T-cell (primary cell): ENCODE measurements at regions not wholly inside any gene's neighbourhood (a gene's known extent, or its start where the extent isn't known, plus 50 kb on each side); places are given as distances from the start of the nearest gene placed in this dataset.

Source experiments
- ATAC-seq, 4 experiments: fragments of 200-7000 bp in 3 of 4; fragments of 150-1000 bp in 1 of 4; cut with Tn5 transposase; replicated peaks in 1 of 4; 1 replicate in 3 of 4; 2 replicates in 1 of 4; pipeline ENCODE4 v1.10.0; 2021; ENCODE audit warnings: moderate library complexity in 3 of 4, mild to moderate bottlenecking in 2 of 4, moderate number of reproducible peaks in 1 of 4
- CTCF ChIA-PET, 2 donors: fragments of 300-600 bp; sonication (Branson Sonifier 250); formaldehyde crosslinking; loops; one replicate each; lab custom pipeline; 2022; ENCODE audit warnings: antibody characterized with exemption in 2 of 2; lab: Charles Lee
- POLR2A ChIA-PET, 2 donors: fragments of 300-600 bp; sonication (Branson Sonifier 250); formaldehyde crosslinking; loops; one replicate each; lab custom pipeline; 2022; ENCODE audit warnings: antibody characterized with exemption in 2 of 2; lab: Charles Lee
- DNase-seq, 35 experiments: peaks; one replicate each; pipeline versions ENCODE4 v3.0.0 to v3.0.0-alpha.2; 2013 to 2023
- H3K27ac ChIP-seq: one replicate; pipeline ENCODE4 v1.5.1; 2013; ENCODE audit warnings: low read length
- H3K27me3 ChIP-seq, 2 experiments: replicated peaks in 1 of 2; 1 replicate in 1 of 2; 2 replicates in 1 of 2; pipeline versions ENCODE4 v1.6.1 to v1.7.0; 2013; ENCODE audit warnings: low read length in 1 of 2, mixed read lengths in 1 of 2; ENCODE audit not compliant: control insufficient read depth in 2 of 2, insufficient read depth in 2 of 2; ENCODE audit errors: extremely low read depth in 1 of 2
- H3K36me3 ChIP-seq, 2 donors: 1 replicate in 1 of 2; 2 replicates in 1 of 2; pipeline versions ENCODE4 v1.6.1 to v1.7.0; 2013; ENCODE audit warnings: low read length in 1 of 2; ENCODE audit not compliant: control insufficient read depth in 2 of 2, insufficient read depth in 1 of 2; ENCODE audit errors: extremely low read depth in 1 of 2
- H3K4me1 ChIP-seq, 2 experiments: 1 replicate in 1 of 2; 2 replicates in 1 of 2; pipeline versions ENCODE4 v1.6.1 to v1.7.0; 2013; ENCODE audit warnings: low read length in 2 of 2, mixed read lengths in 1 of 2; ENCODE audit not compliant: insufficient read depth in 2 of 2, control insufficient read depth in 1 of 2; ENCODE audit errors: extremely low read depth in 1 of 2
- H3K4me3 ChIP-seq, 2 donors: 1 replicate in 1 of 2; 2 replicates in 1 of 2; pipeline versions ENCODE4 v1.5.1 to v1.7.0; 2013; ENCODE audit warnings: mild to moderate bottlenecking in 2 of 2, low read length in 1 of 2, moderate library complexity in 1 of 2; ENCODE audit not compliant: control insufficient read depth in 1 of 2; ENCODE audit errors: extremely low read depth in 1 of 2
- H3K9me3 ChIP-seq: 2 replicates; pipeline ENCODE4 v1.7.0; 2013
- H3K27ac Mint-ChIP-seq, 2 donors: one replicate each; pipeline ENCODE4 v1.8.0; 2020 to 2021; ENCODE audit warnings: mild to moderate bottlenecking in 2 of 2, mixed read lengths in 2 of 2
- H3K27me3 Mint-ChIP-seq, 2 donors: one replicate each; pipeline ENCODE4 v1.8.0; 2021 to 2022; ENCODE audit warnings: mixed read lengths in 2 of 2
- H3K36me3 Mint-ChIP-seq: one replicate; pipeline ENCODE4 v1.8.0; 2021; ENCODE audit warnings: mixed read lengths
- H3K4me1 Mint-ChIP-seq, 3 donors: one replicate each; pipeline ENCODE4 v1.8.0; 2020 to 2022; ENCODE audit warnings: mixed read lengths in 3 of 3, mild to moderate bottlenecking in 1 of 3
- H3K4me3 Mint-ChIP-seq, 3 donors: one replicate each; pipeline ENCODE4 v1.8.0; 2020 to 2022; ENCODE audit warnings: mild to moderate bottlenecking in 3 of 3, mixed read lengths in 3 of 3, moderate library complexity in 3 of 3
- H3K9me3 Mint-ChIP-seq, 3 donors: one replicate each; pipeline ENCODE4 v1.8.0; 2020 to 2022; ENCODE audit warnings: mixed read lengths in 3 of 3
- WGBS: methylation state at CpG from one replicate; pipeline ENCODE4 v1.1.5; 2013; ENCODE audit warnings: missing lambda C conversion rate; ENCODE audit not compliant: insufficient coverage; 5-methylcytosine and 5-hydroxymethylcytosine counted together

DNA sequence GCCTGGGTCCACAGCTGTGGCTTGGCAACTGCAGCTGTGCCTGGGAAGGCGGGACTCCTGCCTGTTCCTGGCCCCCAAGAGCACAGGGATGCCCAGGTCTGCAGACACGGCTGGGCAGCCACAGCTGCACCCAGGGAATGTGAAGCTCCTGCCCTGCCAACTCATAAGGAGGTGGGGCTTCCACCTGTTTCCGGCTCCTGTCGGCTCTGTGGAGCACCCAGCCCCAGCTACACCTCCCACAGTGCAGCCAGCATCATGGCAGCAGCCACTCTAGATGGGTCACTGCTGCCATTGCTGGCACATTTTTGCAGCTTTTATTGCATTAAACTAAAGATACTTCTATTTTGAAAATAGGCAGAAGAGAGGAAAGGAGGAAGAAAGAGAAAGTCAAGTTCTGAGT lies 207.9 kb downstream of the SAMD5 start:
- ATAC-seq (no peak), DNase-seq (no peak)
- H3K36me3 ChIP-seq, result no peaks in the 10 kb centered on the region
- H3K36me3 Mint-ChIP-seq, result no peaks in the 10 kb centered on the region
- H3K4me1 ChIP-seq, result no peaks in the 10 kb centered on the region
- WGBS, result 63% methylated on average over 4 of the region's 4 CpGs
- ChIA-PET CTCF (no interaction called here), POLR2A (no interaction called here)
- H3K4me3 Mint-ChIP-seq, result no peak overlapping the region
- peaks cover 0 to 3% (median 0%) of the 10 kb centered on the region in 3 donors for H3K9me3 Mint-ChIP-seq
- no peak overlapping the region for H3K27ac Mint-ChIP-seq
- no peak overlapping the region for H3K27ac ChIP-seq
- no peaks in the 10 kb centered on the region for H3K9me3 ChIP-seq
- H3K4me1 Mint-ChIP-seq, result no peaks in the 10 kb centered on the region
- H3K27me3 Mint-ChIP-seq, result no peaks in the 10 kb centered on the region
- no peak overlapping the region for H3K4me3 ChIP-seq
- peaks cover 0 to 2% of the 10 kb centered on the region in 2 experiments for H3K27me3 ChIP-seq

DNA sequence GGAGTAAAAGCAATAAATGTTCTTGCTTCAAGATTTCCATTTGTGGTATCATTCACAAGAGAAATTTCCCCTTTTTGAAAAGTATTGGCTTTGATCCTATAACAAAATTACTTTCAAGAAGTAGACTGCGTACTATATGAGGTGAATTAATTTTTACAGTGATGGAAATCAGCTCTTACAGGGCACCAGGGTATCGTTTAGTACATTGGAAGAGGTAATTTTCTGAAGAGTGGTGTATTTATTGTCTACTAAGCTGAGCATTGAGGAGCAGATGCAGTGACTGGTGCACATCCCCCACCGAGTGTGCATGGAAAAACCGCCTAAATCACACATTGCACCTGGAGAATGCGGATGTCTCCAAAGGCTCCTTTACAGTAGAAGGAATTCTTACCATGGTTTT lies 209.5 kb downstream of the SAMD5 start:
- DNase-seq (no peak), ATAC-seq (no peak)
- H3K27me3 ChIP-seq, result peaks cover 0 to 2% of the 10 kb centered on the region in 2 experiments
- no peaks in the 10 kb centered on the region for H3K36me3 ChIP-seq
- WGBS, result no CpG with 5 or more reads among the region's 5 CpGs
- H3K36me3 Mint-ChIP-seq, result no peaks in the 10 kb centered on the region
- H3K4me3 Mint-ChIP-seq, result no peak overlapping the region
- H3K4me1 ChIP-seq, result no peaks in the 10 kb centered on the region
- POLR2A ChIA-PET, result no interaction called here
- CTCF ChIA-PET, result no interaction called here
- H3K4me1 Mint-ChIP-seq, result no peaks in the 10 kb centered on the region
- no peaks in the 10 kb centered on the region for H3K9me3 ChIP-seq
- no peak overlapping the region for H3K27ac Mint-ChIP-seq
- H3K27me3 Mint-ChIP-seq, result no peaks in the 10 kb centered on the region
- peaks cover 3 to 9% (median 3%) of the 10 kb centered on the region in 3 donors for H3K9me3 Mint-ChIP-seq
- no peak overlapping the region for H3K4me3 ChIP-seq
- no peak overlapping the region for H3K27ac ChIP-seq

DNA sequence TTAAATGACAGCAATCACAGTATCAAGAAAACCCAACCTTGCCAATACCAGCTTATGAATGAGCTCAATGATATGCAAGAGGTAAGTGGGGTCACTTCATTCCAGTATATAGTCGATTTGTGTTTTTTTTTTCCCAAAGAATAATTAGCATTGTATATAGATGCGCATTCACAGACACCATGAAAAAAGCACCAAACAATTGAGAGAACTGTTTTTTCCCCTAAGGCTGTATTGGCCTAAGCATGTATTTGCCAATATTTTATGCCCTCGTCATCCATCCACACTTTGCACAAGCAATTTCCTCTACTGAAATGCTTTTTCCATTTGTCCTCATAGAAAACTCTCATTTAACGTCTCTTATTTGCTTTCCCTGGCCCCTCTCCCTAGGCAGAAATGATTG lies 213.7 kb downstream of the SAMD5 start:
- ATAC-seq, result no peak
- ChIA-PET POLR2A (no interaction called here), CTCF (no interaction called here)
- H3K36me3 Mint-ChIP-seq, result no peaks in the 10 kb centered on the region
- Histone ChIP-seq H3K27me3 (no peaks in the 10 kb centered on the region), H3K4me1 (no peaks in the 10 kb centered on the region), H3K9me3 (no peaks in the 10 kb centered on the region), H3K27ac (no peak overlapping the region), H3K36me3 (no peaks in the 10 kb centered on the region), H3K4me3 (no peak overlapping the region)
- H3K4me3 Mint-ChIP-seq, result no peak overlapping the region
- no peaks in the 10 kb centered on the region for H3K4me1 Mint-ChIP-seq
- H3K9me3 Mint-ChIP-seq, result peaks cover 6 to 18% (median 7%) of the 10 kb centered on the region in 3 donors
- no peaks in the 10 kb centered on the region for H3K27me3 Mint-ChIP-seq
- WGBS, result 56% methylated on average over 1 of the region's 4 CpGs
- H3K27ac Mint-ChIP-seq, result no peak overlapping the region
- DNase-seq, result no peak

DNA sequence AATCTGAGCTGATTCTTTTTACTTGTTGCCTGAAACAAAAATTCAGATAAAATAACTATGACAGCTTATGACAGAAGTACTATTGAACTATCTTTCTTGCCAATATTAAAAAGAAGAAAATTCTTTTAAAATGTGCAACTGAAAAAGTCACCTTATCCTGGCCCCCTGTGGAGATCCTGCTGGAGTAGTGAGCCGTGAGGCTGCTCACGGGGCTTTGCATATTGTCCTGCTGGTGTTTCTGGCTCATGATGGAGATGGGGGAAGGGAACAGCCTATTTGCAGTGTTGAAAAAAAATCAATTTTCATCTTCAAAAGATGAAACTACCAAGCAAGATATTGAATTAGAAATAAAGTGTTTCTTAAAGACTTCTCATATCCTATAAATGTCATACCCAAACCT lies 216.0 kb downstream of the SAMD5 start:
- no peaks in the 10 kb centered on the region for H3K27me3 Mint-ChIP-seq
- H3K4me3 Mint-ChIP-seq, result no peak overlapping the region
- WGBS, result no CpG with 5 or more reads among the region's 2 CpGs
- Histone ChIP-seq H3K27me3 (no peaks in the 10 kb centered on the region), H3K27ac (no peak overlapping the region), H3K4me1 (no peaks in the 10 kb centered on the region), H3K9me3 (no peaks in the 10 kb centered on the region), H3K36me3 (no peaks in the 10 kb centered on the region), H3K4me3 (no peak overlapping the region)
- no peak overlapping the region for H3K27ac Mint-ChIP-seq
- DNase-seq, result no peak
- POLR2A ChIA-PET, result no interaction called here
- peaks cover 6 to 21% (median 9%) of the 10 kb centered on the region in 3 donors for H3K9me3 Mint-ChIP-seq
- no peaks in the 10 kb centered on the region for H3K36me3 Mint-ChIP-seq
- ATAC-seq, result no peak
- no peaks in the 10 kb centered on the region for H3K4me1 Mint-ChIP-seq
- CTCF ChIA-PET, result no interaction called here

DNA sequence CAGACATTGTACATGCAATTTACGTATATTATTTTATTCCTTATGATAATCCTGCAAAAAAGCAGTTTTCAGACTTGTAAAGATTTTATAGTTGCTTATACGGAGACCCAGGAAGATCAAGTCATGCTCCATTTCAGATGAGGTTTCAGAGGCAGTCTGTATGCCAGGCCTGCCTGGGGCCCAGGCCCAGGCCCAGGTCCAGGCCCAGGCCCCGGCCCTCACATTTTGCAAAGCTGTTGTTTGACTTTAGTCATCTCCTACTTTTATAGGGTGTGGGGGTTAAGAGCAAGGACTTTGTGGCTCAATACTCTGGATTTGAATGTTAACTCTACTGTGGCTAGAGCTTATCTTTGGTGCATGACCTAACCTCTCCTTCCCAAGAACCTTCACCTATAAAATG lies 217.9 kb downstream of the SAMD5 start:
- no CpG with 5 or more reads among the region's 3 CpGs for WGBS
- no peak overlapping the region for H3K4me3 ChIP-seq
- no peaks in the 10 kb centered on the region for H3K27me3 ChIP-seq
- DNase-seq (no peak), ATAC-seq (no peak)
- peaks cover 6 to 22% (median 10%) of the 10 kb centered on the region in 3 donors for H3K9me3 Mint-ChIP-seq
- H3K4me3 Mint-ChIP-seq, result no peak overlapping the region
- no peaks in the 10 kb centered on the region for H3K36me3 ChIP-seq
- no peaks in the 10 kb centered on the region for H3K4me1 ChIP-seq
- H3K4me1 Mint-ChIP-seq, result no peaks in the 10 kb centered on the region
- ChIA-PET POLR2A (no interaction called here), CTCF (no interaction called here)
- no peak overlapping the region for H3K27ac ChIP-seq
- no peaks in the 10 kb centered on the region for H3K27me3 Mint-ChIP-seq
- no peak overlapping the region for H3K27ac Mint-ChIP-seq
- no peaks in the 10 kb centered on the region for H3K9me3 ChIP-seq
- H3K36me3 Mint-ChIP-seq, result no peaks in the 10 kb centered on the region

DNA sequence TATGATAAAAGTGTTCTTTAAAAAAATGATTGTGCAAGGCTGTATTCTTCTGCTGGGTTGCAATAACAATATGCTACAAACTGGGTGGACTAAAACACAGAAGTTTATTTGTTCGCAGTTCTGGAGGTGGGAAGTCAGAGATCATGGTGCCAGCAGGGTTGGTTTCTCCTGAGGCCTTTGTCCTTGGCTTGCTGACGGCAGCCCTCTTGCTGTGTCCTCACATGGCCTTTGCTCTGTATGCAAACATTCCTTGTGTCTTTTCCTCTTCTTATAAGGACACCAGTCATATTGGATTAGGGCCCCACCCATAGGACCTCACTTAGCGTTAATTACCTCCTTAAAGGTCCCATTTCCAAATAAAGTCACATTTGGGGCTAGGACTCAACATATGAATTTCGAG lies 220.4 kb downstream of the SAMD5 start:
- Histone ChIP-seq H3K27me3 (no peaks in the 10 kb centered on the region), H3K9me3 (no peaks in the 10 kb centered on the region), H3K27ac (no peak overlapping the region), H3K4me1 (no peaks in the 10 kb centered on the region), H3K4me3 (no peak overlapping the region), H3K36me3 (no peaks in the 10 kb centered on the region)
- CTCF ChIA-PET, result no interaction called here
- ATAC-seq, result no peak
- Mint-ChIP-seq H3K36me3 (no peaks in the 10 kb centered on the region), H3K4me3 (no peak overlapping the region), H3K9me3 (peaks cover 2 to 4% (median 4%) of the 10 kb centered on the region in 3 donors), H3K27ac (no peak overlapping the region), H3K27me3 (no peaks in the 10 kb centered on the region), H3K4me1 (no peaks in the 10 kb centered on the region)
- WGBS, result 90% methylated on average over 3 of the region's 4 CpGs
- no peak for DNase-seq
- POLR2A ChIA-PET, result no interaction called here

DNA sequence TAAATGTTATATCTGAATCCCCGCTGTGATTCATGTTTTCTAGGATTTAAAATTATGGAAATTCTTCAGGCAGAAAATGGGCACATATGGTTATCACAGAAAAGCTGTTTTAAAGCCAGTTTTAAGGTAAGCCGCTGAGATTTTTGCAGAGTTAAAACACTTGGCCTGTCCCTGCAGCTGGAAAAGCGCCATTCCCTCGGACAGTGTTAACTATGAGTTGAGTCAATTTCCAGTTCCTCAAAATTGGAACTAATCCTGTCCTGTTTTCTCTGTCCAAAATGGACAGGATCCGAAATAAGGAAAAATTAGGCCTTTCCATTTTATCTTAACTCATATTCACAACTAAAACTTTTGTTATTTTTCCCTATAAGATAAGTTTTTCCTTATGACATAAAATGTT lies 225.2 kb downstream of the SAMD5 start:
- Histone ChIP-seq H3K9me3 (no peaks in the 10 kb centered on the region), H3K4me1 (no peaks in the 10 kb centered on the region), H3K27me3 (no peaks in the 10 kb centered on the region), H3K36me3 (no peaks in the 10 kb centered on the region), H3K27ac (no peak overlapping the region), H3K4me3 (no peak overlapping the region)
- Mint-ChIP-seq H3K4me3 (no peak overlapping the region), H3K9me3 (peaks cover 0 to 4% (median 4%) of the 10 kb centered on the region in 3 donors), H3K27ac (no peak overlapping the region), H3K36me3 (no peaks in the 10 kb centered on the region), H3K4me1 (no peaks in the 10 kb centered on the region), H3K27me3 (peaks cover 0 to 7% of the 10 kb centered on the region in 2 donors)
- ChIA-PET POLR2A (interaction anchor here in 1 of 2 donors (0.6 kb wide), 1 partner anchor 1708 kb away, joined by 3 read pairs; no protein-coding TSS in a partner anchor), CTCF (no interaction called here)
- no peak for DNase-seq
- WGBS, result no CpG with 5 or more reads among the region's 5 CpGs
- ATAC-seq, result no peak
